Endodermal cell (in vitro differentiated cells): ENCODE measurements at regions not wholly inside any gene's neighbourhood (a gene's known extent, or its start where the extent isn't known, plus 50 kb on each side); places are given as distances from the start of the nearest gene placed in this dataset.

Experiments used
- DNase-seq: peaks from one replicate; pipeline ENCODE4 v3.0.0-alpha.2; 2017
- H3K27ac ChIP-seq: 2 replicates; pipeline ENCODE4 v1.5.1; 2013; ENCODE audit warnings: mild to moderate bottlenecking, low read depth, low read length, moderate library complexity
- H3K27me3 ChIP-seq: 2 replicates; pipeline ENCODE4 v1.6.1; 2013; ENCODE audit warnings: mild to moderate bottlenecking, low read length, moderate library complexity; ENCODE audit not compliant: insufficient read depth, control insufficient read depth, poor library complexity, severe bottlenecking
- H3K36me3 ChIP-seq: 2 replicates; pipeline ENCODE4 v1.7.0; 2013; ENCODE audit warnings: mild to moderate bottlenecking, low read length, moderate library complexity; ENCODE audit not compliant: control insufficient read depth, insufficient read depth
- H3K4me1 ChIP-seq: one replicate; pipeline ENCODE4 v1.7.0; 2013; ENCODE audit warnings: low read length; ENCODE audit not compliant: control insufficient read depth, insufficient read depth
- H3K4me3 ChIP-seq: 2 replicates; pipeline ENCODE4 v1.5.1; 2013; ENCODE audit warnings: mild to moderate bottlenecking, low read length, moderate library complexity
- H3K9ac ChIP-seq: 2 replicates; pipeline ENCODE4 v1.6.1; 2013; ENCODE audit warnings: mild to moderate bottlenecking, low read length, moderate library complexity; ENCODE audit not compliant: poor library complexity, severe bottlenecking; ENCODE audit errors: extremely low read depth
- H3K9me3 ChIP-seq: 2 replicates; pipeline ENCODE4 v1.6.1; 2013; ENCODE audit warnings: mild to moderate bottlenecking, low read length, moderate library complexity; ENCODE audit not compliant: control insufficient read depth
- H3K27ac Mint-ChIP-seq: 2 replicates; pipeline ENCODE4 v1.8.0; 2020; ENCODE audit warnings: mixed read lengths
- H3K27me3 Mint-ChIP-seq: 2 replicates; pipeline ENCODE4 v1.8.0; 2021; ENCODE audit warnings: mild to moderate bottlenecking, mixed read lengths; ENCODE audit not compliant: insufficient read depth
- H3K36me3 Mint-ChIP-seq: 2 replicates; pipeline ENCODE4 v1.8.0; 2020; ENCODE audit warnings: low read depth, mixed read lengths
- H3K4me1 Mint-ChIP-seq: 2 replicates; pipeline ENCODE4 v1.8.0; 2020; ENCODE audit warnings: mixed read lengths
- H3K4me3 Mint-ChIP-seq: 2 replicates; pipeline ENCODE4 v1.8.0; 2020; ENCODE audit warnings: mild to moderate bottlenecking, moderate library complexity, mixed read lengths
- H3K9me3 Mint-ChIP-seq: 2 replicates; pipeline ENCODE4 v1.8.0; 2020; ENCODE audit warnings: mild to moderate bottlenecking, mixed read lengths
- WGBS, 2 experiments: methylation state at CpG; one replicate each; pipeline versions ENCODE4 v1.1.5 to v1.1.7; 2013; ENCODE audit warnings: missing lambda C conversion rate in 2 of 2, mixed read lengths in 1 of 2; ENCODE audit not compliant: insufficient coverage in 1 of 2, insufficient read length in 1 of 2; 5-methylcytosine and 5-hydroxymethylcytosine counted together
- TF ChIP-seq, protein P1 (sequence below): fragments of 200-600 bp; sonication (generic); conservative IDR thresholded peaks from 2 replicates; pipeline ENCODE4 v1.5.0; 2021; ENCODE audit warnings: antibody characterized with exemption, mild to moderate bottlenecking

DNA sequence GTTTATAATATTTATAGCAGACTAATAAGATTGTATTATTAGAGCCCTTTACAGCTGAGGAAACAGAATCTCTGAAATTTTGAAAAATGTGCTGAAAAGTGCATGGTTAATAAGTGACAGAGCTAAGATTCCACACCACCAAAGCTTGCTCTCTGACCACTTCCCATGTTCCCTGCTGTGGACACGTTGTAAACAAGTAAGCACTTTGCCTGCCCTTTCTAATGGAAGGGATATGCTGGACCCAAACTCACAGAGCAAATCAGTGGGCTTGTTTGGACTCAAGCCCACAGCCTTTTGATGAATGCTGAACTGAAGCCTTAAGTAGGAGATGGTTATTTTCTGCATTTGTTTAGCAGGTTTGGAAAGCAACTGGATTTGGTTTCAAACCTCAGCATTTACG, 214.0 kb upstream of the TMEM72 start:
- Histone ChIP-seq H3K27me3 (no peaks in the 10 kb centered on the region), H3K4me3 (no peak overlapping the region), H3K9me3 (no peaks in the 10 kb centered on the region), H3K27ac (no peak overlapping the region), H3K36me3 (no peaks in the 10 kb centered on the region), H3K4me1 (no peaks in the 10 kb centered on the region), H3K9ac (no peak overlapping the region)
- TF ChIP-seq, protein P1, sequence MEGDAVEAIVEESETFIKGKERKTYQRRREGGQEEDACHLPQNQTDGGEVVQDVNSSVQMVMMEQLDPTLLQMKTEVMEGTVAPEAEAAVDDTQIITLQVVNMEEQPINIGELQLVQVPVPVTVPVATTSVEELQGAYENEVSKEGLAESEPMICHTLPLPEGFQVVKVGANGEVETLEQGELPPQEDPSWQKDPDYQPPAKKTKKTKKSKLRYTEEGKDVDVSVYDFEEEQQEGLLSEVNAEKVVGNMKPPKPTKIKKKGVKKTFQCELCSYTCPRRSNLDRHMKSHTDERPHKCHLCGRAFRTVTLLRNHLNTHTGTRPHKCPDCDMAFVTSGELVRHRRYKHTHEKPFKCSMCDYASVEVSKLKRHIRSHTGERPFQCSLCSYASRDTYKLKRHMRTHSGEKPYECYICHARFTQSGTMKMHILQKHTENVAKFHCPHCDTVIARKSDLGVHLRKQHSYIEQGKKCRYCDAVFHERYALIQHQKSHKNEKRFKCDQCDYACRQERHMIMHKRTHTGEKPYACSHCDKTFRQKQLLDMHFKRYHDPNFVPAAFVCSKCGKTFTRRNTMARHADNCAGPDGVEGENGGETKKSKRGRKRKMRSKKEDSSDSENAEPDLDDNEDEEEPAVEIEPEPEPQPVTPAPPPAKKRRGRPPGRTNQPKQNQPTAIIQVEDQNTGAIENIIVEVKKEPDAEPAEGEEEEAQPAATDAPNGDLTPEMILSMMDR, result no peak
- Mint-ChIP-seq H3K4me1 (peaks cover 10% of the 10 kb centered on the region), H3K27me3 (no peaks in the 10 kb centered on the region), H3K4me3 (no peak overlapping the region), H3K27ac (peak overlapping the region; percentile 14), H3K36me3 (no peaks in the 10 kb centered on the region), H3K9me3 (peaks cover 4% of the 10 kb centered on the region)
- 58 to 91% methylated on average over 1 to 2 of the region's 2 CpGs for WGBS, 2 experiments
- DNase-seq, result no peak

DNA sequence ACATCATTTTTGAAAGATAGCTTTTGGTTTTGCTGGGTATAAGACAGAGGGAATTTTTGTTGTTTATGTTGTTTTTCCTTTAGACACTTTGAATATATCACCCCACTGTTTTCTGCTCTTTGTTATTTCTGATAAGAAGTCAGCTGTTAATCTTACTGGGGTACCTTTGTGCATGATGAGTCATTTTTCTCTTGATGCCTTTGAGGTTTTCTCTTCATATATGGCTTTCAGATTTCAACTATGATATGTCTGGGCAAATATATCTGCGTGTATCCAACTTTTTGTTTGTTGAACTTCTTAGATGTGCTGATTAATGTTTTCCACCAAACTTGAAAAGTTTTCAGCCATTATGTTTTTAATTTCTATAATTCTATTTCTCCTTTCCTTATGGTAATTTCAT, 208.6 kb upstream of the TMEM72 start:
- TF ChIP-seq, protein P1, result no peak
- Histone ChIP-seq H3K9ac (no peak overlapping the region), H3K27ac (no peak overlapping the region), H3K27me3 (no peaks in the 10 kb centered on the region), H3K4me1 (no peaks in the 10 kb centered on the region), H3K4me3 (no peak overlapping the region), H3K9me3 (no peaks in the 10 kb centered on the region), H3K36me3 (no peaks in the 10 kb centered on the region)
- Mint-ChIP-seq H3K9me3 (peaks cover 6% of the 10 kb centered on the region), H3K36me3 (no peaks in the 10 kb centered on the region), H3K4me3 (no peak overlapping the region), H3K4me1 (no peaks in the 10 kb centered on the region), H3K27me3 (no peaks in the 10 kb centered on the region), H3K27ac (no peak overlapping the region)
- 87% methylated on average over 1 of the region's 1 CpG; no CpG with 5 or more reads in 1 of the 2 experiments for WGBS, 2 experiments
- no peak for DNase-seq

DNA sequence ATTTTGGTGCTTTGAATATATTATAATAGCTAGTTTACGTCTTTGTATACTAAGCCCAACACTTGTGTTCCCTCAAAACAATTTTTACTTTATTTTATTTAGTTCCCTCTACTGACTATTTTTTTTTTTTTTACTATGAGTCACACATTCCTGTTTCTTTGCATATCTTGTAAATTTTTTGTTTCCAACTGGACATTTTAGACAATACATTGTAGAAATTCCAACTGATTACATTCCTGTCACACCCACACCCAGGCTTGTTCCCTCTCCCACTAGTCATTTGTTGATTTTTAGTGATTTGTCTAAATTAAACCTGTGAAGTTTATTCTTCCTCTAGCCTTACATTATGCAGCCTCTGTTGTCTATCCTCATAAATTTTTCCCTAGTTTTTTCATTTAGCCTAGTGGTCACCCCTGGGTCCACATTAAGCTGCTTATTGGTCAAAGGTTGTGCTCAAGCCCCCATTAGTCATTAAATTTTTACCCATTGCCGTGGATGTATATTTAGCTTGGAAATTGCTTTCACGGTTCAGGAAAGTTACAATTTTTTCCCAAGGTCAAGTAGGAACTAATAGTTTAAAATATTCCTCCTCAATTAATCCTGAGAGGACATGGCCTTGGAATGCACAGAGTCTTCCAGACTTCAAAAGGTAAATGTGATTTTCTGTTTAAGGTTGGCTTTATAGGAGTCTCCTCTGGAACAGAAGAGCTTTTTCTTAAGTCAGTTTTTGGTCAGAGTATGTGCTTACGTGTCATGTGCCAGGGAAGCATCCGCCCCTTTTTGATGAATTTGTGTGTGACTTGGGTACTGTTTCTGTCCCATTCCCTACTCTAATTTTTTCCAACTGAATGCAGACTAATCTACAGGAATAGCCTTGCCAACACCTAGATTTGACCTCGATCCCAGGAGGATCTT, 207.6 kb upstream of the TMEM72 start:
- Mint-ChIP-seq H3K4me1 (no peaks in the 10 kb centered on the region), H3K9me3 (peaks cover 6% of the 10 kb centered on the region), H3K36me3 (no peaks in the 10 kb centered on the region), H3K4me3 (no peak overlapping the region), H3K27me3 (no peaks in the 10 kb centered on the region), H3K27ac (no peak overlapping the region)
- H3K36me3 ChIP-seq, result no peaks in the 10 kb centered on the region
- H3K27me3 ChIP-seq, result no peaks in the 10 kb centered on the region
- 77 to 94% methylated on average over 4 to 6 of the region's 6 CpGs for WGBS, 2 experiments
- DNase-seq, result no peak
- no peak overlapping the region for H3K9ac ChIP-seq
- no peak overlapping the region for H3K4me3 ChIP-seq
- H3K4me1 ChIP-seq, result no peaks in the 10 kb centered on the region
- no peaks in the 10 kb centered on the region for H3K9me3 ChIP-seq
- no peak overlapping the region for H3K27ac ChIP-seq
- TF ChIP-seq, protein P1, result no peak
